Activated CD8-positive, alpha-beta T cell treated with anti-CD3 and anti-CD28 coated beads for 36 hours (primary cell): ENCODE measurements at regions not wholly inside any gene's neighbourhood (a gene's known extent, or its start where the extent isn't known, plus 50 kb on each side); places are given as distances from the start of the nearest gene placed in this dataset.

Source experiments
- ATAC-seq: fragments of 200-7000 bp; cut with Tn5 transposase; one replicate; pipeline ENCODE4 v1.10.0; 2021; ENCODE audit warnings: mild to moderate bottlenecking, moderate library complexity
- CTCF ChIA-PET: fragments of 350-600 bp; sonication (Branson Sonifier 250); formaldehyde crosslinking; loops from one replicate; lab custom pipeline; 2021; ENCODE audit warnings: antibody characterized with exemption; lab: Charles Lee
- POLR2A ChIA-PET: fragments of 350-600 bp; sonication (Branson Sonifier 250); formaldehyde crosslinking; loops from one replicate; lab custom pipeline; 2021; ENCODE audit warnings: antibody characterized with exemption; lab: Charles Lee
- DNase-seq: peaks from one replicate; pipeline ENCODE4 v3.0.0-alpha.2; 2020
- H3K27ac Mint-ChIP-seq: one replicate; pipeline ENCODE4 v1.8.0; 2021; ENCODE audit warnings: mild to moderate bottlenecking, mixed read lengths
- H3K27me3 Mint-ChIP-seq: one replicate; pipeline ENCODE4 v1.8.0; 2021; ENCODE audit warnings: mixed read lengths
- H3K36me3 Mint-ChIP-seq: one replicate; pipeline ENCODE4 v1.8.0; 2021; ENCODE audit warnings: low read depth, mixed read lengths
- H3K4me1 Mint-ChIP-seq: one replicate; pipeline ENCODE4 v1.8.0; 2021; ENCODE audit warnings: low read depth, mixed read lengths
- H3K4me3 Mint-ChIP-seq: one replicate; pipeline ENCODE4 v1.8.0; 2021; ENCODE audit warnings: mild to moderate bottlenecking, moderate library complexity, mixed read lengths
- H3K9me3 Mint-ChIP-seq: one replicate; pipeline ENCODE4 v1.8.0; 2021; ENCODE audit warnings: mixed read lengths
- CTCF ChIP-seq: fragments of 200-600 bp; IDR thresholded peaks from one replicate; pipeline ENCODE4 v1.8.0; 2022; ENCODE audit warnings: antibody characterized with exemption, mild to moderate bottlenecking
- intact Hi-C: fragments of 100-400 bp; cut with micrococcal nuclease; formaldehyde crosslinking; loops from one replicate; pipeline ENCODE4 v1.10.0; 2022

GRCh38 chr12:65634626-65635331, 189.5 kb upstream of the HMGA2 start:
- Mint-ChIP-seq H3K36me3 (no peaks in the 10 kb centered on the region), H3K27ac (no peak overlapping the region), H3K27me3 (peaks cover 8% of the 10 kb centered on the region), H3K4me1 (no peaks in the 10 kb centered on the region), H3K9me3 (no peaks in the 10 kb centered on the region), H3K4me3 (no peak overlapping the region)
- POLR2A ChIA-PET, result no interaction called here
- DNase-seq, result no peak
- no peak for ATAC-seq
- no peak for TF ChIP-seq CTCF
- intact Hi-C loops, result no loop called here
- CTCF ChIA-PET, result no interaction called here

GRCh38 chr12:65636436-65636835, 187.8 kb upstream of the HMGA2 start:
- ChIA-PET CTCF (interaction anchor here (1.0 kb wide), 1 partner anchor 9 kb away, joined by 3 read pairs; no protein-coding TSS in a partner anchor), POLR2A (no interaction called here)
- intact Hi-C loops, result no loop called here
- no peak for TF ChIP-seq CTCF
- peaks cover 8% of the 10 kb centered on the region for H3K27me3 Mint-ChIP-seq
- H3K36me3 Mint-ChIP-seq, result no peaks in the 10 kb centered on the region
- ATAC-seq, result no peak
- no peak for DNase-seq
- H3K4me3 Mint-ChIP-seq, result no peak overlapping the region
- no peaks in the 10 kb centered on the region for H3K9me3 Mint-ChIP-seq
- H3K27ac Mint-ChIP-seq, result no peak overlapping the region
- H3K4me1 Mint-ChIP-seq, result no peaks in the 10 kb centered on the region

- Mint-ChIP-seq H3K9me3 (no peaks in the 10 kb centered on the region), H3K27ac (no peak overlapping the region), H3K36me3 (no peaks in the 10 kb centered on the region), H3K4me3 (no peak overlapping the region), H3K27me3 (peaks cover 9% of the 10 kb centered on the region), H3K4me1 (no peaks in the 10 kb centered on the region)
- ChIA-PET CTCF (no interaction called here), POLR2A (no interaction called here)
- ATAC-seq (no peak), DNase-seq (no peak)
- intact Hi-C loops, result no loop called here
- TF ChIP-seq CTCF, result no peak
These were observed 187.1 kb upstream of the HMGA2 start for GRCh38 chr12:65637150-65637549.

- Mint-ChIP-seq H3K4me1 (no peaks in the 10 kb centered on the region), H3K27ac (no peak overlapping the region), H3K9me3 (no peaks in the 10 kb centered on the region), H3K27me3 (peaks cover 6% of the 10 kb centered on the region), H3K4me3 (no peak overlapping the region), H3K36me3 (no peaks in the 10 kb centered on the region)
- intact Hi-C loops, result no loop called here
- POLR2A ChIA-PET, result no interaction called here
- DNase-seq (no peak), ATAC-seq (no peak)
- CTCF ChIA-PET, result no interaction called here
- TF ChIP-seq CTCF, result no peak
These were observed 186.5 kb upstream of the HMGA2 start for GRCh38 chr12:65637774-65638173.

GRCh38 chr12:65638324-65638723, 186.0 kb upstream of the HMGA2 start:
- H3K4me3 Mint-ChIP-seq, result no peak overlapping the region
- ChIA-PET CTCF (no interaction called here), POLR2A (no interaction called here)
- intact Hi-C loops, result no loop called here
- no peak for ATAC-seq
- no peaks in the 10 kb centered on the region for H3K9me3 Mint-ChIP-seq
- DNase-seq, result no peak
- TF ChIP-seq CTCF, result no peak
- H3K27ac Mint-ChIP-seq, result no peak overlapping the region
- H3K27me3 Mint-ChIP-seq, result peaks cover 6% of the 10 kb centered on the region
- no peaks in the 10 kb centered on the region for H3K4me1 Mint-ChIP-seq
- H3K36me3 Mint-ChIP-seq, result no peaks in the 10 kb centered on the region
